Hepatocyte (in vitro differentiated cells): ENCODE measurements at regions not wholly inside any gene's neighbourhood (a gene's known extent, or its start where the extent isn't known, plus 50 kb on each side); places are given as distances from the start of the nearest gene placed in this dataset.

ENCODE experiments used
- CTCF ChIP-seq: fragments of 200-600 bp; sonication (generic); IDR thresholded peaks from 2 replicates; pipeline ENCODE4 v1.5.1; 2016; ENCODE audit warnings: antibody characterized with exemption, mild to moderate bottlenecking; ENCODE audit not compliant: poor library complexity
- EZH2phosphoT487 ChIP-seq: fragments of 200-600 bp; sonication (generic); IDR thresholded peaks from one replicate; pipeline ENCODE4 v1.6.1; 2018; ENCODE audit warnings: antibody characterized with exemption, mild to moderate bottlenecking, low read depth, moderate library complexity; ENCODE audit not compliant: unreplicated experiment, severe bottlenecking

- TF ChIP-seq CTCF (no peak), EZH2phosphoT487 (no peak)
Measured at GRCh38 chr7:51619880-51620279, 303.3 kb upstream of the COBL start.
